H9 (cell line): ENCODE measurements at regions not wholly inside any gene's neighbourhood (a gene's known extent, or its start where the extent isn't known, plus 50 kb on each side); places are given as distances from the start of the nearest gene placed in this dataset.
A peak's percentile ranks its signal among the peaks of the same experiment; 100 is the strongest.

Source experiments
- DNase-seq: peaks from one replicate; pipeline ENCODE4 v3.0.0-alpha.2; 2017
- H2AFZ ChIP-seq: one replicate; pipeline ENCODE4 v1.6.1; 2013; ENCODE audit warnings: mild to moderate bottlenecking, low read length, control low read depth, moderate library complexity
- H2AK5ac ChIP-seq: 2 replicates; pipeline ENCODE4 v1.6.1; 2013; ENCODE audit warnings: low read length, control low read depth, mixed read lengths; ENCODE audit not compliant: insufficient read length
- H2BK120ac ChIP-seq: one replicate; pipeline ENCODE4 v1.6.1; 2013; ENCODE audit warnings: low read depth, mild to moderate bottlenecking, low read length, control low read depth, inconsistent platforms; ENCODE audit not compliant: poor library complexity, severe bottlenecking
- H2BK12ac ChIP-seq: 2 replicates; pipeline ENCODE4 v1.6.1; 2013; ENCODE audit warnings: low read length, control low read depth, mixed read lengths, low read depth; ENCODE audit not compliant: insufficient read length
- H2BK15ac ChIP-seq: 2 replicates; pipeline ENCODE4 v1.6.1; 2013; ENCODE audit warnings: low read depth, low read length, control low read depth
- H2BK20ac ChIP-seq: one replicate; pipeline ENCODE4 v1.6.1; 2013; ENCODE audit warnings: low read depth, mild to moderate bottlenecking, low read length, control low read depth, inconsistent platforms; ENCODE audit not compliant: poor library complexity, severe bottlenecking
- H2BK5ac ChIP-seq: 2 replicates; pipeline ENCODE4 v1.6.1; 2013; ENCODE audit warnings: low read length, control low read depth, mixed read lengths; ENCODE audit not compliant: insufficient read length
- H3K14ac ChIP-seq: 2 replicates; pipeline ENCODE4 v1.6.1; 2013; ENCODE audit warnings: low read length, control low read depth; ENCODE audit not compliant: insufficient read depth
- H3K18ac ChIP-seq: 2 replicates; pipeline ENCODE4 v1.6.1; 2013; ENCODE audit warnings: low read depth, mild to moderate bottlenecking, mixed read lengths, low read length, control low read depth; ENCODE audit not compliant: insufficient read length
- H3K23ac ChIP-seq: 2 replicates; pipeline ENCODE4 v1.6.1; 2013; ENCODE audit warnings: low read length, control low read depth, mixed read lengths, low read depth; ENCODE audit not compliant: insufficient read length
- H3K23me2 ChIP-seq: 2 replicates; pipeline ENCODE4 v1.6.1; 2013; ENCODE audit warnings: low read depth, mild to moderate bottlenecking, mixed read lengths, low read length, control low read depth; ENCODE audit not compliant: insufficient read length, poor library complexity, severe bottlenecking
- H3K27ac ChIP-seq: 2 replicates; pipeline ENCODE4 v1.5.1; 2013; ENCODE audit warnings: low read length, control low read depth, mixed read lengths, low read depth; ENCODE audit not compliant: insufficient read length
- H3K27me3 ChIP-seq: 2 replicates; pipeline ENCODE4 v1.6.1; 2013; ENCODE audit warnings: low read length, control low read depth, inconsistent platforms; ENCODE audit not compliant: insufficient read depth
- H3K4ac ChIP-seq: 2 replicates; pipeline ENCODE4 v1.6.1; 2013; ENCODE audit warnings: low read depth, mild to moderate bottlenecking, control low read depth, inconsistent platforms, low read length, moderate library complexity
- H3K4me1 ChIP-seq: 2 replicates; pipeline ENCODE4 v1.6.1; 2013; ENCODE audit warnings: low read length, control low read depth, inconsistent platforms; ENCODE audit not compliant: insufficient read depth
- H3K4me2 ChIP-seq: 2 replicates; pipeline ENCODE4 v1.6.1; 2013; ENCODE audit warnings: low read length, control low read depth, mixed read lengths; ENCODE audit not compliant: insufficient read length, insufficient read depth
- H3K56ac ChIP-seq: 2 replicates; pipeline ENCODE4 v1.6.1; 2013; ENCODE audit warnings: low read depth, mild to moderate bottlenecking, mixed read lengths, low read length, control low read depth; ENCODE audit not compliant: insufficient read length
- H3K79me1 ChIP-seq: 2 replicates; pipeline ENCODE4 v1.6.1; 2013; ENCODE audit warnings: low read depth, mild to moderate bottlenecking, moderate library complexity, low read length, control low read depth, inconsistent platforms; ENCODE audit not compliant: insufficient read depth, poor library complexity, severe bottlenecking
- H3K79me2 ChIP-seq: 2 replicates; pipeline ENCODE4 v1.6.1; 2013; ENCODE audit warnings: low read length, control low read depth, inconsistent platforms; ENCODE audit not compliant: insufficient read depth
- H3K9ac ChIP-seq: 2 replicates; pipeline ENCODE4 v1.6.1; 2013; ENCODE audit warnings: low read length, control low read depth, mixed read lengths; ENCODE audit not compliant: insufficient read length; ENCODE audit errors: extremely low read depth
- H3K9me3 ChIP-seq: one replicate; pipeline ENCODE4 v1.6.1; 2013; ENCODE audit warnings: low read depth, low read length, inconsistent platforms; ENCODE audit not compliant: control insufficient read depth
- H3T11ph ChIP-seq: one replicate; pipeline ENCODE4 v1.6.1; 2013; ENCODE audit warnings: mild to moderate bottlenecking, low read length, control low read depth, inconsistent platforms
- H4K20me1 ChIP-seq: one replicate; pipeline ENCODE4 v1.6.1; 2013; ENCODE audit not compliant: control insufficient read depth, insufficient read length, insufficient read depth
- H4K5ac ChIP-seq: 2 replicates; pipeline ENCODE4 v1.6.1; 2013; ENCODE audit warnings: low read depth, mild to moderate bottlenecking, mixed read lengths, low read length, control low read depth; ENCODE audit not compliant: insufficient read length
- H4K8ac ChIP-seq: replicated peaks from 2 replicates; pipeline ENCODE4 v1.6.1; 2013; ENCODE audit warnings: low read length, control low read depth, mixed read lengths, low read depth; ENCODE audit not compliant: insufficient read length
- H4K91ac ChIP-seq: 2 replicates; pipeline ENCODE4 v1.6.1; 2013; ENCODE audit warnings: low read depth, mild to moderate bottlenecking, moderate library complexity, mixed read lengths, low read length, control low read depth; ENCODE audit not compliant: insufficient read length
- H3K27ac Mint-ChIP-seq, 3 experiments: 2 replicates in 2 of 3; 3 replicates in 1 of 3; pipeline ENCODE4 v1.8.0; 2020 to 2021; ENCODE audit warnings: mixed read lengths in 3 of 3, mild to moderate bottlenecking in 1 of 3, moderate library complexity in 1 of 3
- H3K27me3 Mint-ChIP-seq: 2 replicates; pipeline ENCODE4 v1.8.0; 2021; ENCODE audit warnings: low read depth, mild to moderate bottlenecking, moderate library complexity, mixed read lengths
- H3K36me3 Mint-ChIP-seq, 3 experiments: 2 replicates in 2 of 3; 3 replicates in 1 of 3; pipeline ENCODE4 v1.8.0; 2020 to 2021; ENCODE audit warnings: low read depth in 3 of 3, mixed read lengths in 3 of 3; ENCODE audit not compliant: insufficient read depth in 1 of 3
- H3K4me1 Mint-ChIP-seq, 2 experiments: 2 replicates each; pipeline ENCODE4 v1.8.0; 2020; ENCODE audit warnings: mixed read lengths in 2 of 2
- H3K4me3 Mint-ChIP-seq, 2 experiments: 2 replicates in 1 of 2; 3 replicates in 1 of 2; pipeline ENCODE4 v1.8.0; 2020 to 2021; ENCODE audit warnings: mild to moderate bottlenecking in 2 of 2, mixed read lengths in 2 of 2, moderate library complexity in 1 of 2
- H3K9me3 Mint-ChIP-seq, 2 experiments: 2 replicates in 1 of 2; 3 replicates in 1 of 2; pipeline ENCODE4 v1.8.0; 2020; ENCODE audit warnings: mild to moderate bottlenecking in 2 of 2, mixed read lengths in 2 of 2, moderate library complexity in 1 of 2
- CTCF ChIP-seq: fragments of 200-600 bp; sonication (generic); conservative IDR thresholded peaks from 3 replicates; pipeline ENCODE4 v1.8.0; 2021; ENCODE audit warnings: antibody characterized with exemption, mild to moderate bottlenecking

GRCh38 chr5:96079075-96079474, 117.4 kb upstream of the ELL2 start:
- no peak overlapping the region for H3K9ac ChIP-seq

More at GRCh38 chr5:96079075-96079474, 117.4 kb upstream of the ELL2 start:
- Histone ChIP-seq H3K79me1 (no peaks in the 10 kb centered on the region), H2BK15ac (no peak overlapping the region), H3T11ph (no peak overlapping the region), H4K91ac (no peak overlapping the region), H2BK120ac (no peak overlapping the region), H3K27ac (no peak overlapping the region), H4K20me1 (no peaks in the 10 kb centered on the region), H3K9me3 (no peaks in the 10 kb centered on the region), H3K4me1 (peaks cover 3% of the 10 kb centered on the region; the same call in 1 of the 2 replicates), H4K8ac (no peak overlapping the region), H3K23ac (no peak overlapping the region), H2BK20ac (no peak overlapping the region), H3K14ac (no peak overlapping the region), H2BK12ac (no peak overlapping the region), H3K79me2 (no peaks in the 10 kb centered on the region), H3K18ac (no peak overlapping the region), H3K56ac (no peak overlapping the region), H3K23me2 (no peaks in the 10 kb centered on the region), H2BK5ac (no peak overlapping the region), H3K4me2 (no peak overlapping the region), H3K27me3 (no peaks in the 10 kb centered on the region), H3K4ac (no peak overlapping the region), H2AFZ (no peak overlapping the region), H2AK5ac (no peak overlapping the region), H4K5ac (no peak overlapping the region)
- H3K4me3 Mint-ChIP-seq = no peak overlapping the region
- no peak for DNase-seq
- H3K27me3 Mint-ChIP-seq = no peaks in the 10 kb centered on the region
- H3K27ac Mint-ChIP-seq = peak overlapping the region in 1 of 3 experiments; percentile 91; a peak in 2 of 7 replicates
- TF ChIP-seq CTCF = no peak
- H3K9me3 Mint-ChIP-seq = no peaks in the 10 kb centered on the region; a peak in 1 of 5 replicates
- H3K36me3 Mint-ChIP-seq = no peaks in the 10 kb centered on the region
- peaks cover 22 to 36% of the 10 kb centered on the region in 2 experiments for H3K4me1 Mint-ChIP-seq
